ENCODE measurements at regions not wholly inside any gene's neighbourhood (a gene's known extent, or its start where the extent isn't known, plus 50 kb on each side); places are given as distances from the start of the nearest gene placed in this dataset.
"Not testable (repeated sequence)": the region's sequence is repeated elsewhere in the genome, so short reads cannot be mapped to it uniquely, and the experiment has no call there.

DNA sequence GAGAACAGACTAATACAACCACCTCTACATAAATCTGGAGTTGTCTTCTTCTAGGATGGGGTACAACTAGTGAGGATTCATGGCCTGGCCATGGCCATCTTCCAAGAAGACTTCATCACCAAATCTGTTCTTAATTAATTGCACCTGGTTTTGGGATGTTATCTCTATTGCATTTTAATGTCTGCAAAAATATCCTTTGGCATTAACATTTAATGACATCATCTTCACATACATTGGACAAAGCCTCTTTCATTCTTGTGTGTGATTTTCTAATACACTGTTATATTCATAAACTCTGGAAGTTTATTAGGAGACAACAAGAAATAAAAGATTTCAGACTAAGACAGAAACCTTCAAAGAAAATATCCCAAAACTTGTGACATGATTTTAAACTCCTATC, 124.2 kb upstream of the ABCB5 start:
- H3K36me3 ChIP-seq (replicated peaks in 1 of 2; ENCODE audit: insufficient read depth in 1 of 2, low read depth in 2 of 2): no peaks in the 10 kb centered on the region
- ATAC-seq: no peak
- H3K4me3 ChIP-seq: no peak overlapping the region
- intact Hi-C loops (cut with DNase I): no loop called here
- no peak for TF ChIP-seq CTCF (IDR thresholded peaks at IDR 0.05)
- no peak for TF ChIP-seq POLR2A (IDR thresholded peaks at IDR 0.05)
- H3K9me3 ChIP-seq: peaks cover 0 to 14% (median 0%) of the 10 kb centered on the region in 3 donors
- H3K4me1 ChIP-seq: no peaks in the 10 kb centered on the region
- H3K27ac ChIP-seq: no peak overlapping the region
- no peaks in the 10 kb centered on the region for H3K27me3 ChIP-seq
- DNase-seq: no peak

DNA sequence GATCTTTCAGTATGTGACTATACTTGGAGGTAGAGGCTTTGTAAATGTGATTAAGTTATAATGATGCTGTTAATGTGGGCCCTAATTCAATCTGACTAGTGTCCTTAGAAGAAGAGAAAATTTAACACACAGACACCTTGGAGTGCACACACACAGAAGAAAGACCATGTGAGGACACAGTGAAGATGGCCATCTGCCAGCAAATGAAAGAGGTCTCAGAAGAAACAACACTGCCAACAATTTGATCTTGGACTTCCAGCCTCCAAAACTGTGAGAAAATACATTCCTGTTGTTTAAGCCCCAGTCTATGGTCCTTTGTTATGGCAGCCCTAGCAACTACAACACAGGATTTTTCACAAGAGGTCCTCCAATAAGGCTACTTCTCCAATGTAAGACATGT, 120.9 kb upstream of the ABCB5 start:
- no peaks in the 10 kb centered on the region for H3K4me1 ChIP-seq
- TF ChIP-seq POLR2A (IDR thresholded peaks at IDR 0.05) (no peak), CTCF (IDR thresholded peaks at IDR 0.05) (no peak)
- H3K27ac ChIP-seq: no peak overlapping the region
- no peaks in the 10 kb centered on the region for H3K36me3 ChIP-seq (replicated peaks in 1 of 2; ENCODE audit: insufficient read depth in 1 of 2, low read depth in 2 of 2)
- intact Hi-C loops (cut with DNase I): no loop called here
- H3K4me3 ChIP-seq: no peak overlapping the region
- ATAC-seq: no peak
- peaks cover 0 to 10% (median 0%) of the 10 kb centered on the region in 3 donors for H3K9me3 ChIP-seq
- H3K27me3 ChIP-seq: no peaks in the 10 kb centered on the region
- DNase-seq: no peak

GRCh38 chr7:20501473-20501872, 114.0 kb upstream of the ABCB5 start:
- H3K36me3 ChIP-seq (replicated peaks in 1 of 2; ENCODE audit: insufficient read depth in 1 of 2, low read depth in 2 of 2); H3K4me3 ChIP-seq; H3K9me3 ChIP-seq; DNase-seq; ATAC-seq; intact Hi-C loops (cut with DNase I); H3K4me1 ChIP-seq; H3K27ac ChIP-seq; H3K27me3 ChIP-seq: not testable (repeated sequence)
- 66 to 76% methylated on average over 3 of the region's 3 CpGs for WGBS, 2 donors

DNA sequence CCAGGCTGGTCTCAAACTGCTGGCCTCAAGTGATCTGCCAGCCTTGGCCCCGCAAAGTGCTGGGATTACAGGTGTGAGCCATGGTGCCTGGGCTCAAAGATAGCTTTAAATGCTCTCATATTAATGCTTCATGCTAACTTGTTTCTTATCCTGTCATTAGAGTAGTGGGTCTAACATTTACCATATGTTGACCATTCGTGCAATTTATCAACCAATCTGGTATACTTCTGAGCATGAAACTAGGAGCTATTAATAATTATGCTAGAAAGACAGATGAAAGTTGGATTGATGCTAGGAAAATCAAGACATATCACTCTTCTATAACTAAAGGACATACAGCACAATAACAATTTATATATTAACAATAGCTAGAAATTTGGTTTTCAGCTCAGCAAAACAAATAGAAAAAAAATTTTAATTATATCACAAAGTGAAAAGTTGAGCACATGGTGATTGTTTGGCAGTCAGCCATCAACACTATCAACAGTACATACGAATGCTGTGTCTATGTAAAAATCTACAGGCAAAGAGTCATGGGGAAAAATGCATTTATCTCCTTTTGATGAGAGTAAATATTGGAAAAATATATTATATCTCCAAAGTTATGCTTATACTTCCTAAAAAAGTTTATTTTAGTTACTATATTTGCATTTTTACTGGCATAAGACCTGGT, 112.1 kb upstream of the ABCB5 start:
- Histone ChIP-seq H3K4me3 (no peak overlapping the region), H3K27me3 (no peaks in the 10 kb centered on the region), H3K9me3 (peaks cover 0 to 2% (median 0%) of the 10 kb centered on the region in 3 donors), H3K27ac (no peak overlapping the region), H3K4me1 (no peaks in the 10 kb centered on the region), H3K36me3 (replicated peaks in 1 of 2; ENCODE audit: insufficient read depth in 1 of 2, low read depth in 2 of 2) (no peaks in the 10 kb centered on the region)
- DNase-seq (no peak), ATAC-seq (no peak)
- TF ChIP-seq POLR2A (IDR thresholded peaks at IDR 0.05) (no peak), CTCF (IDR thresholded peaks at IDR 0.05) (no peak)
- WGBS, 2 donors: 51 to 55% methylated on average over 3 of the region's 3 CpGs
- intact Hi-C loops (cut with DNase I): no loop called here

- intact Hi-C loops (cut with DNase I): no loop called here
- DNase-seq: no peak
Measured at GRCh38 chr7:20504060-20504459, 111.4 kb upstream of the ABCB5 start.

More at GRCh38 chr7:20504060-20504459, 111.4 kb upstream of the ABCB5 start:
- Histone ChIP-seq H3K36me3 (replicated peaks in 1 of 2; ENCODE audit: insufficient read depth in 1 of 2, low read depth in 2 of 2) (no peaks in the 10 kb centered on the region), H3K27ac (no peak overlapping the region), H3K4me3 (no peak overlapping the region), H3K27me3 (no peaks in the 10 kb centered on the region), H3K9me3 (no peaks in the 10 kb centered on the region), H3K4me1 (no peaks in the 10 kb centered on the region)
- WGBS, 2 donors: 54 to 65% methylated on average over 3 of the region's 3 CpGs
- ATAC-seq: no peak
- TF ChIP-seq POLR2A (IDR thresholded peaks at IDR 0.05): no peak
- no peak for TF ChIP-seq CTCF (IDR thresholded peaks at IDR 0.05)

Measured in body of pancreas (tissue), 4 donors.